Fibroblast of mammary gland (primary cell): ENCODE measurements at regions not wholly inside any gene's neighbourhood (a gene's known extent, or its start where the extent isn't known, plus 50 kb on each side); places are given as distances from the start of the nearest gene placed in this dataset.

Experiments used
- DNase-seq: peaks from one replicate; pipeline ENCODE4 v3.0.0-alpha.2; 2010; ENCODE audit warnings: low read depth
- H3K4me3 ChIP-seq: 2 replicates; pipeline ENCODE4 v1.5.1; 2011; ENCODE audit warnings: low read depth, mild to moderate bottlenecking, low read length, moderate library complexity; ENCODE audit not compliant: control insufficient read depth
- CTCF ChIP-seq: conservative IDR thresholded peaks from 2 replicates; pipeline ENCODE4 v1.5.1; 2011; ENCODE audit warnings: low read depth, low read length, inconsistent platforms; ENCODE audit not compliant: control insufficient read depth, insufficient read depth

- no peak for DNase-seq
- TF ChIP-seq CTCF, result no peak
- H3K4me3 ChIP-seq, result no peak overlapping the region
Observed at GRCh38 chr6:47360388-47360787, 50.7 kb upstream of the TNFRSF21 start.

- no peak for DNase-seq
- no peak overlapping the region for H3K4me3 ChIP-seq
- no peak for TF ChIP-seq CTCF
Observed at GRCh38 chr6:47362857-47363461, 53.3 kb upstream of the TNFRSF21 start.

GRCh38 chr6:47363736-47364135, 54.0 kb upstream of the TNFRSF21 start:
- H3K4me3 ChIP-seq, result no peak overlapping the region
- no peak for TF ChIP-seq CTCF
- DNase-seq, result no peak

- no peak for DNase-seq
- no peak for TF ChIP-seq CTCF
- H3K4me3 ChIP-seq, result no peak overlapping the region
Observed at GRCh38 chr6:47366335-47366890, 56.7 kb upstream of the TNFRSF21 start.

- peak; percentile 75 for DNase-seq
- no peak for TF ChIP-seq CTCF
- no peak overlapping the region for H3K4me3 ChIP-seq
Observed at GRCh38 chr6:47371139-47371869, 61.6 kb upstream of the TNFRSF21 start.

- no peak for TF ChIP-seq CTCF
- DNase-seq, result no peak
- no peak overlapping the region for H3K4me3 ChIP-seq
Observed at GRCh38 chr6:47371870-47372255, 62.2 kb upstream of the TNFRSF21 start.

GRCh38 chr6:47372318-47372717, 62.6 kb upstream of the TNFRSF21 start:
- TF ChIP-seq CTCF, result no peak

More at GRCh38 chr6:47372318-47372717, 62.6 kb upstream of the TNFRSF21 start:
- DNase-seq, result no peak
- H3K4me3 ChIP-seq, result no peak overlapping the region
